Mesendoderm (in vitro differentiated cells): ENCODE measurements at regions not wholly inside any gene's neighbourhood (a gene's known extent, or its start where the extent isn't known, plus 50 kb on each side); places are given as distances from the start of the nearest gene placed in this dataset.
"Not testable (repeated sequence)": the region's sequence is repeated elsewhere in the genome, so short reads cannot be mapped to it uniquely, and the experiment has no call there.

ENCODE experiments used
- DNase-seq: peaks from one replicate; pipeline ENCODE4 v3.0.0; 2013
- H2AK5ac ChIP-seq: 2 replicates; pipeline ENCODE4 v1.6.1; 2013; ENCODE audit warnings: low read length, inconsistent platforms
- H2BK120ac ChIP-seq: 2 replicates; pipeline ENCODE4 v1.6.1; 2013; ENCODE audit warnings: low read depth, mild to moderate bottlenecking, low read length, moderate library complexity, mixed read lengths
- H2BK15ac ChIP-seq: replicated peaks from 2 replicates; pipeline ENCODE4 v1.6.1; 2013; ENCODE audit warnings: low read depth, mild to moderate bottlenecking, moderate library complexity
- H2BK5ac ChIP-seq: 2 replicates; pipeline ENCODE4 v1.6.1; 2013; ENCODE audit warnings: low read length, inconsistent platforms
- H3K18ac ChIP-seq: 2 replicates; pipeline ENCODE4 v1.6.1; 2013; ENCODE audit warnings: mild to moderate bottlenecking, low read length, mixed read lengths
- H3K23ac ChIP-seq: one replicate; pipeline ENCODE4 v1.6.1; 2013; ENCODE audit warnings: low read length
- H3K27ac ChIP-seq: 2 replicates; pipeline ENCODE4 v1.5.1; 2013; ENCODE audit warnings: low read depth, mild to moderate bottlenecking, inconsistent platforms, low read length, moderate library complexity
- H3K27me3 ChIP-seq: 2 replicates; pipeline ENCODE4 v1.6.1; 2013; ENCODE audit warnings: low read length, control low read depth, mild to moderate bottlenecking, inconsistent platforms; ENCODE audit not compliant: insufficient read depth, poor library complexity
- H3K36me3 ChIP-seq: 2 replicates; pipeline ENCODE4 v1.6.1; 2013; ENCODE audit warnings: low read length, inconsistent platforms; ENCODE audit not compliant: control insufficient read depth, insufficient read depth
- H3K4ac ChIP-seq: one replicate; pipeline ENCODE4 v1.6.1; 2013; ENCODE audit warnings: low read depth, mild to moderate bottlenecking, low read length, moderate library complexity
- H3K4me1 ChIP-seq: 2 replicates; pipeline ENCODE4 v1.6.1; 2013; ENCODE audit warnings: low read depth, low read length, inconsistent platforms; ENCODE audit not compliant: control insufficient read depth
- H3K4me2 ChIP-seq: 2 replicates; pipeline ENCODE4 v1.6.1; 2013; ENCODE audit warnings: low read length
- H3K4me3 ChIP-seq: 2 replicates; pipeline ENCODE4 v1.5.1; 2013; ENCODE audit warnings: mild to moderate bottlenecking, low read length
- H3K56ac ChIP-seq: one replicate; pipeline ENCODE4 v1.6.1; 2013; ENCODE audit warnings: low read length
- H3K79me1 ChIP-seq: 2 replicates; pipeline ENCODE4 v1.6.1; 2013; ENCODE audit warnings: low read length, inconsistent platforms
- H3K79me2 ChIP-seq: 2 replicates; pipeline ENCODE4 v1.6.1; 2013; ENCODE audit warnings: mild to moderate bottlenecking, low read length; ENCODE audit not compliant: control insufficient read depth, insufficient read depth
- H3K9ac ChIP-seq: 2 replicates; pipeline ENCODE4 v1.6.1; 2013; ENCODE audit warnings: low read length, inconsistent platforms
- H4K5ac ChIP-seq: one replicate; pipeline ENCODE4 v1.6.1; 2013; ENCODE audit warnings: low read length
- H4K8ac ChIP-seq: one replicate; pipeline ENCODE4 v1.6.1; 2013; ENCODE audit warnings: low read depth, mild to moderate bottlenecking, control low read depth, low read length, moderate library complexity
- WGBS: extraction: QIAGEN DNeasy Blood & Tissue Kit; methylation state at CpG from one replicate; pipeline ENCODE4 v1.1.7; 2013; ENCODE audit warnings: low lambda C conversion rate, missing lambda C conversion rate; ENCODE audit not compliant: insufficient coverage; ENCODE audit errors: extremely low coverage; 5-methylcytosine and 5-hydroxymethylcytosine counted together

- H3K79me1 ChIP-seq, result no peaks in the 10 kb centered on the region
These were observed 80.9 kb upstream of the SEMA3C start for GRCh38 chr7:80999771-81000170.

GRCh38 chr7:80999100-80999499, 80.2 kb upstream of the SEMA3C start:
- Histone ChIP-seq H2BK15ac (no peak overlapping the region), H3K27ac (no peak overlapping the region), H4K8ac (no peak overlapping the region), H3K4me3 (no peak overlapping the region), H2BK120ac (no peak overlapping the region), H3K9ac (no peak overlapping the region), H3K23ac (no peak overlapping the region), H3K4me1 (no peaks in the 10 kb centered on the region), H3K79me1 (no peaks in the 10 kb centered on the region), H3K27me3 (no peaks in the 10 kb centered on the region), H2BK5ac (no peak overlapping the region), H3K56ac (no peak overlapping the region), H3K79me2 (no peaks in the 10 kb centered on the region), H4K5ac (no peak overlapping the region), H3K4me2 (no peak overlapping the region), H3K18ac (no peak overlapping the region), H3K4ac (no peak overlapping the region), H2AK5ac (no peak overlapping the region), H3K36me3 (no peaks in the 10 kb centered on the region)
- WGBS, result no CpG with 5 or more reads among the region's 3 CpGs
- DNase-seq, result no peak

More at GRCh38 chr7:80999771-81000170, 80.9 kb upstream of the SEMA3C start:
- no peak for DNase-seq
- WGBS, result no CpG with 5 or more reads among the region's 2 CpGs
- Histone ChIP-seq H2BK15ac (no peak overlapping the region), H3K23ac (no peak overlapping the region), H3K9ac (no peak overlapping the region), H3K79me2 (no peaks in the 10 kb centered on the region), H2BK5ac (no peak overlapping the region), H4K8ac (no peak overlapping the region), H3K4me2 (no peak overlapping the region), H3K4me3 (no peak overlapping the region), H3K4me1 (no peaks in the 10 kb centered on the region), H3K4ac (no peak overlapping the region), H3K27me3 (no peaks in the 10 kb centered on the region), H3K56ac (no peak overlapping the region), H3K27ac (no peak overlapping the region), H2BK120ac (no peak overlapping the region), H2AK5ac (no peak overlapping the region), H3K36me3 (no peaks in the 10 kb centered on the region), H4K5ac (no peak overlapping the region), H3K18ac (no peak overlapping the region)

- no peaks in the 10 kb centered on the region for H3K27me3 ChIP-seq
- H2BK15ac ChIP-seq, result no peak overlapping the region
- no peak overlapping the region for H3K4me3 ChIP-seq
These were observed 79.0 kb upstream of the SEMA3C start for GRCh38 chr7:80997841-80998240.

GRCh38 chr7:80996236-80996635, 77.4 kb upstream of the SEMA3C start:
- not testable (repeated sequence) for H3K27ac ChIP-seq, H2BK15ac ChIP-seq, H3K79me2 ChIP-seq, DNase-seq, H3K4me3 ChIP-seq, H4K8ac ChIP-seq, H3K56ac ChIP-seq, H3K27me3 ChIP-seq, H3K79me1 ChIP-seq, H3K18ac ChIP-seq, H3K36me3 ChIP-seq, H2BK120ac ChIP-seq, H3K9ac ChIP-seq, H3K23ac ChIP-seq, H3K4ac ChIP-seq, H2BK5ac ChIP-seq, H3K4me1 ChIP-seq, H4K5ac ChIP-seq, H3K4me2 ChIP-seq, H2AK5ac ChIP-seq
- whole genome bisulfite sequencing, result no CpG with 5 or more reads among the region's 2 CpGs

More at GRCh38 chr7:80997841-80998240, 79.0 kb upstream of the SEMA3C start:
- Histone ChIP-seq H4K5ac (no peak overlapping the region), H3K79me2 (no peaks in the 10 kb centered on the region), H3K9ac (no peak overlapping the region), H3K27ac (no peak overlapping the region), H4K8ac (no peak overlapping the region), H2AK5ac (no peak overlapping the region), H3K56ac (no peak overlapping the region), H3K4me2 (no peak overlapping the region), H3K79me1 (no peaks in the 10 kb centered on the region), H2BK5ac (no peak overlapping the region), H2BK120ac (no peak overlapping the region), H3K4me1 (no peaks in the 10 kb centered on the region), H3K4ac (no peak overlapping the region), H3K36me3 (no peaks in the 10 kb centered on the region), H3K23ac (no peak overlapping the region), H3K18ac (no peak overlapping the region)
- DNase-seq, result no peak
- no CpG with 5 or more reads among the region's 7 CpGs for WGBS

- WGBS, result no CpG with 5 or more reads among the region's 5 CpGs
These were observed 72.8 kb upstream of the SEMA3C start for GRCh38 chr7:80991654-80992053.

GRCh38 chr7:80984619-80985018, 65.8 kb upstream of the SEMA3C start:
- Histone ChIP-seq H3K4me3 (no peak overlapping the region), H2BK5ac (no peak overlapping the region), H2BK15ac (no peak overlapping the region), H3K18ac (no peak overlapping the region), H2AK5ac (no peak overlapping the region), H3K9ac (no peak overlapping the region), H3K36me3 (no peaks in the 10 kb centered on the region), H4K5ac (no peak overlapping the region), H3K79me2 (no peaks in the 10 kb centered on the region), H4K8ac (no peak overlapping the region), H3K27me3 (no peaks in the 10 kb centered on the region), H3K56ac (no peak overlapping the region), H3K4me1 (no peaks in the 10 kb centered on the region), H3K23ac (no peak overlapping the region), H2BK120ac (no peak overlapping the region), H3K27ac (no peak overlapping the region), H3K4ac (no peak overlapping the region), H3K79me1 (no peaks in the 10 kb centered on the region), H3K4me2 (no peak overlapping the region)
- DNase-seq, result no peak
- no CpG with 5 or more reads among the region's 1 CpG for WGBS

More at GRCh38 chr7:80991654-80992053, 72.8 kb upstream of the SEMA3C start:
- Histone ChIP-seq H3K27me3 (no peaks in the 10 kb centered on the region), H3K23ac (no peak overlapping the region), H3K4ac (no peak overlapping the region), H3K27ac (no peak overlapping the region), H2BK120ac (no peak overlapping the region), H3K79me1 (no peaks in the 10 kb centered on the region), H2BK15ac (no peak overlapping the region), H3K18ac (no peak overlapping the region), H3K4me1 (no peaks in the 10 kb centered on the region), H3K36me3 (no peaks in the 10 kb centered on the region), H2BK5ac (no peak overlapping the region), H4K5ac (no peak overlapping the region), H3K4me3 (no peak overlapping the region), H3K9ac (no peak overlapping the region), H3K79me2 (no peaks in the 10 kb centered on the region), H2AK5ac (no peak overlapping the region), H3K56ac (no peak overlapping the region), H4K8ac (no peak overlapping the region), H3K4me2 (no peak overlapping the region)
- no peak for DNase-seq
